ENCODE measurements at regions not wholly inside any gene's neighbourhood (a gene's known extent, or its start where the extent isn't known, plus 50 kb on each side); places are given as distances from the start of the nearest gene placed in this dataset.
A peak's percentile ranks its signal among the peaks of the same experiment; 100 is the strongest.

GRCh38 chr15:97057503-97057902 is 727.0 kb downstream of the NR2F2 start:
- DNase-seq = no peak

GRCh38 chr15:97059281-97059680 is 728.8 kb downstream of the NR2F2 start:
- no peak for DNase-seq

- no peak for DNase-seq
Observed at GRCh38 chr15:97061392-97061791, 730.9 kb downstream of the NR2F2 start.

- DNase-seq = no peak
Observed at GRCh38 chr15:97071668-97072067, 741.2 kb downstream of the NR2F2 start.

- peak; percentile 12 for DNase-seq
Observed at GRCh38 chr15:97072545-97072944, 742.0 kb downstream of the NR2F2 start.

GRCh38 chr15:97076011-97076410 is 745.5 kb downstream of the NR2F2 start:
- no peak for DNase-seq

GRCh38 chr15:97077975-97078374 is 747.5 kb downstream of the NR2F2 start:
- peak; percentile 20 for DNase-seq

- DNase-seq = no peak
Observed at GRCh38 chr15:97078591-97078990, 748.1 kb downstream of the NR2F2 start.

- no peak for DNase-seq
Observed at GRCh38 chr15:97081666-97082226, 751.2 kb downstream of the NR2F2 start.

- DNase-seq = no peak
Observed at GRCh38 chr15:97082830-97083229, 752.3 kb downstream of the NR2F2 start.

- peak; percentile 32 for DNase-seq
Observed at GRCh38 chr15:97084650-97085049, 754.1 kb downstream of the NR2F2 start.

GRCh38 chr15:97085731-97086130 is 755.2 kb downstream of the NR2F2 start:
- no peak for DNase-seq

GRCh38 chr15:97087006-97087741 is 756.7 kb downstream of the NR2F2 start:
- no peak for DNase-seq

- no peak for DNase-seq
Observed at GRCh38 chr15:97091093-97091492, 760.6 kb downstream of the NR2F2 start.

- DNase-seq = no peak
Observed at GRCh38 chr15:97092656-97093055, 762.2 kb downstream of the NR2F2 start.

GRCh38 chr15:97096303-97096835 is 765.9 kb downstream of the NR2F2 start:
- DNase-seq = no peak

GRCh38 chr15:97099040-97099439 is 768.5 kb downstream of the NR2F2 start:
- no peak for DNase-seq

GRCh38 chr15:97101572-97101971 is 771.1 kb downstream of the NR2F2 start:
- DNase-seq = no peak

GRCh38 chr15:97114900-97115760 is 784.6 kb downstream of the NR2F2 start:
- peak; percentile 77 for DNase-seq

- no peak for DNase-seq
Observed at GRCh38 chr15:97115761-97116070, 785.2 kb downstream of the NR2F2 start.

GRCh38 chr15:97124790-97125189 is 794.3 kb downstream of the NR2F2 start:
- no peak for DNase-seq

GRCh38 chr15:97126553-97127233 is 796.2 kb downstream of the NR2F2 start:
- peak; percentile 4 for DNase-seq

GRCh38 chr15:97129674-97130073 is 799.2 kb downstream of the NR2F2 start:
- DNase-seq = no peak
